H1 (cell line): ENCODE measurements at regions not wholly inside any gene's neighbourhood (a gene's known extent, or its start where the extent isn't known, plus 50 kb on each side); places are given as distances from the start of the nearest gene placed in this dataset.

Source experiments
- CTCF ChIA-PET: fragments of 300-600 bp; sonication (Branson Sonifier 250); formaldehyde crosslinking; loops from one replicate; lab custom pipeline; 2021; ENCODE audit not compliant: partially characterized antibody; lab: Charles Lee
- POLR2A ChIA-PET: fragments of 300-600 bp; sonication (Branson Sonifier 250); formaldehyde crosslinking; loops from one replicate; lab custom pipeline; 2021; ENCODE audit warnings: inconsistent platforms; ENCODE audit not compliant: partially characterized antibody; lab: Charles Lee
- DNase-seq, 2 experiments: peaks; one replicate each; pipeline versions ENCODE4 v3.0.0 to v3.0.0-alpha.2; 2010 to 2022; ENCODE audit warnings: low spot score in 2 of 2, low read depth in 1 of 2, mixed read lengths in 1 of 2
- FAIRE-seq: peaks from 2 replicates; lab custom pipeline; 2011; peaks lifted over from hg19 to GRCh38; lab: Jason Lieb, UNC
- H2AFZ ChIP-seq: 2 replicates; pipeline ENCODE4 v1.8.1; 2012; ENCODE audit warnings: low read length, inconsistent platforms
- H2AK5ac ChIP-seq: 2 replicates; pipeline ENCODE4 v1.6.1; 2013; ENCODE audit warnings: low read depth, low read length
- H2BK120ac ChIP-seq: replicated peaks from 2 replicates; pipeline ENCODE3; 2013; ENCODE audit warnings: low read depth, low read length, inconsistent platforms
- H2BK12ac ChIP-seq: 2 replicates; pipeline ENCODE4 v1.6.1; 2013; ENCODE audit warnings: low read depth, low read length
- H2BK15ac ChIP-seq: 2 replicates; pipeline ENCODE4 v1.6.1; 2013; ENCODE audit warnings: low read length
- H2BK20ac ChIP-seq: 2 replicates; pipeline ENCODE4 v1.6.1; 2013; ENCODE audit warnings: low read length
- H2BK5ac ChIP-seq: 2 replicates; pipeline ENCODE4 v1.6.1; 2013; ENCODE audit warnings: low read depth, low read length
- H3K14ac ChIP-seq: 2 replicates; pipeline ENCODE4 v1.6.1; 2013; ENCODE audit warnings: inconsistent platforms; ENCODE audit not compliant: insufficient read length
- H3K18ac ChIP-seq: 2 replicates; pipeline ENCODE4 v1.6.1; 2013; ENCODE audit warnings: low read length; ENCODE audit errors: extremely low read depth
- H3K23ac ChIP-seq: 2 replicates; pipeline ENCODE4 v1.6.1; 2013; ENCODE audit warnings: inconsistent platforms; ENCODE audit not compliant: insufficient read length
- H3K23me2 ChIP-seq: 2 replicates; pipeline ENCODE4 v1.6.1; 2013; ENCODE audit warnings: low read depth, low read length
- H3K27ac ChIP-seq: 2 replicates; pipeline ENCODE4 v1.6.1; 2011; ENCODE audit warnings: low read depth, low read length, inconsistent platforms
- H3K27me3 ChIP-seq, 4 experiments: replicated peaks in 1 of 4; 1 replicate in 1 of 4; 2 replicates in 3 of 4; pipeline versions ENCODE4 v1.6.1 to v1.8.1; 2011 to 2013; ENCODE audit warnings: low read length in 3 of 4, mild to moderate bottlenecking in 3 of 4, inconsistent platforms in 2 of 4, mixed read lengths in 2 of 4, moderate library complexity in 1 of 4; ENCODE audit not compliant: control insufficient read depth in 3 of 4, insufficient read depth in 3 of 4; ENCODE audit errors: extremely low read depth in 1 of 4
- H3K36me3 ChIP-seq, 4 experiments: 2 replicates each; pipeline versions ENCODE4 v1.6.1 to v1.8.1; 2011 to 2013; ENCODE audit warnings: mild to moderate bottlenecking in 4 of 4, low read length in 3 of 4, moderate library complexity in 2 of 4, control low read depth in 1 of 4, inconsistent platforms in 1 of 4; ENCODE audit not compliant: insufficient read depth in 4 of 4, control insufficient read depth in 2 of 4
- H3K4ac ChIP-seq: replicated peaks from 2 replicates; pipeline ENCODE3; 2013; ENCODE audit warnings: low read length, low read depth, mixed read lengths, inconsistent platforms; ENCODE audit not compliant: insufficient read length
- H3K4me1 ChIP-seq, 4 experiments: replicated peaks in 1 of 4; 1 replicate in 1 of 4; 2 replicates in 3 of 4; pipeline versions ENCODE4 v1.6.1 to v1.8.1; 2011 to 2013; ENCODE audit warnings: low read length in 3 of 4, inconsistent platforms in 2 of 4, mixed read lengths in 1 of 4; ENCODE audit not compliant: insufficient read depth in 4 of 4, control insufficient read depth in 3 of 4
- H3K4me2 ChIP-seq, 2 experiments: 2 replicates each; pipeline versions ENCODE4 v1.6.1 to v1.8.1; 2011 to 2013; ENCODE audit warnings: low read depth in 2 of 2, low read length in 2 of 2, control low read depth in 1 of 2, inconsistent platforms in 1 of 2, mild to moderate bottlenecking in 1 of 2; ENCODE audit not compliant: insufficient read depth in 1 of 2
- H3K4me3 ChIP-seq, 4 experiments: fragments of 200-600, 300-600 bp in 1 of 4; sonication (generic), shearing (Covaris generic), sonication (Bioruptor Twin) in 1 of 4; 2 replicates each; pipeline versions ENCODE4 v1.5.1 to v1.8.1; 2011 to 2016; ENCODE audit warnings: low read length in 4 of 4, low read depth in 3 of 4, control low read depth in 2 of 4, inconsistent platforms in 2 of 4, mild to moderate bottlenecking in 2 of 4, mixed read lengths in 1 of 4, moderate library complexity in 1 of 4; ENCODE audit not compliant: insufficient read depth in 2 of 4; ENCODE audit errors: extremely low read depth in 1 of 4
- H3K56ac ChIP-seq: replicated peaks from 2 replicates; pipeline ENCODE3; 2013; ENCODE audit warnings: low read depth, mild to moderate bottlenecking, mixed read lengths, low read length, inconsistent platforms; ENCODE audit not compliant: insufficient read length
- H3K79me1 ChIP-seq: 2 replicates; pipeline ENCODE4 v1.6.1; 2013; ENCODE audit warnings: low read depth, low read length, control low read depth
- H3K79me2 ChIP-seq, 2 experiments: 2 replicates each; pipeline versions ENCODE4 v1.6.1 to v1.8.1; 2012 to 2013; ENCODE audit warnings: low read length in 2 of 2, mild to moderate bottlenecking in 2 of 2, inconsistent platforms in 1 of 2; ENCODE audit not compliant: insufficient read depth in 2 of 2, control insufficient read depth in 1 of 2
- H3K9ac ChIP-seq, 4 experiments: replicated peaks in 1 of 4; 1 replicate in 1 of 4; 2 replicates in 3 of 4; pipeline versions ENCODE4 v1.6.1 to v1.8.1; 2011 to 2013; ENCODE audit warnings: low read depth in 3 of 4, low read length in 3 of 4, control low read depth in 2 of 4, mild to moderate bottlenecking in 2 of 4, moderate library complexity in 2 of 4, inconsistent platforms in 1 of 4; ENCODE audit errors: extremely low read depth in 1 of 4
- H3K9me3 ChIP-seq, 2 experiments: 2 replicates each; pipeline versions ENCODE4 v1.6.1 to v1.8.1; 2012 to 2013; ENCODE audit warnings: mild to moderate bottlenecking in 2 of 2, moderate library complexity in 2 of 2, control low read depth in 1 of 2, inconsistent platforms in 1 of 2, low read depth in 1 of 2, low read length in 1 of 2, mixed read lengths in 1 of 2; ENCODE audit not compliant: insufficient read depth in 2 of 2
- H4K20me1 ChIP-seq, 2 experiments: replicated peaks in 1 of 2; 2 replicates each; pipeline versions ENCODE3 to v1.8.1; 2011 to 2013; ENCODE audit warnings: inconsistent platforms in 2 of 2, low read length in 2 of 2, mild to moderate bottlenecking in 1 of 2; ENCODE audit not compliant: insufficient read depth in 2 of 2, control insufficient read depth in 1 of 2
- H4K5ac ChIP-seq: 2 replicates; pipeline ENCODE4 v1.6.1; 2013; ENCODE audit warnings: low read length, low read depth, mixed read lengths, inconsistent platforms; ENCODE audit not compliant: insufficient read length
- H4K8ac ChIP-seq: 2 replicates; pipeline ENCODE4 v1.8.0; 2013; ENCODE audit warnings: mild to moderate bottlenecking, moderate library complexity, low read length, inconsistent platforms; ENCODE audit not compliant: insufficient read depth; ENCODE audit errors: extremely low read depth
- H4K91ac ChIP-seq: replicated peaks from 2 replicates; pipeline ENCODE3; 2013; ENCODE audit warnings: low read length, mixed read lengths, inconsistent platforms; ENCODE audit not compliant: insufficient read length
- BRCA1 ChIP-seq: IDR thresholded peaks from 2 replicates; pipeline ENCODE4 v1.6.1; 2012; ENCODE audit warnings: low read depth, low read length, improper control_type of control experiment
- GTF2F1 ChIP-seq: IDR thresholded peaks from 2 replicates; pipeline ENCODE4 v1.6.1; 2012; ENCODE audit warnings: low read depth, low read length, improper control_type of control experiment, borderline replicate concordance
- HDAC6 ChIP-seq: IDR thresholded peaks from one replicate; pipeline ENCODE4 v1.7.1; 2012; ENCODE audit warnings: low read depth, mild to moderate bottlenecking, inconsistent platforms, low read length, moderate library complexity
- KDM1A ChIP-seq: fragments of 200-600, 300-600 bp; sonication (generic); IDR thresholded peaks from 2 replicates; pipeline ENCODE4 v1.7.1; 2016; ENCODE audit warnings: mild to moderate bottlenecking, low read length, borderline replicate concordance
- POLR2AphosphoS5 ChIP-seq: IDR thresholded peaks from 2 replicates; pipeline ENCODE4 v1.6.1; 2011; ENCODE audit warnings: low read depth, low read length
- SAP30 ChIP-seq: fragments of 300-600 bp; sonication (generic); IDR thresholded peaks from 2 replicates; pipeline ENCODE4 v1.7.1; 2012; ENCODE audit warnings: low read length, moderate library complexity, mild to moderate bottlenecking, inconsistent platforms; ENCODE audit not compliant: insufficient read depth, insufficient replicate concordance
- SIN3A ChIP-seq, 2 experiments: IDR thresholded peaks in 1 of 2; conservative IDR thresholded peaks in 1 of 2; 2 replicates each; pipeline ENCODE4 v1.6.1; 2011 to 2012; ENCODE audit warnings: low read length in 2 of 2, improper control_type of control experiment in 1 of 2, low read depth in 1 of 2, mild to moderate bottlenecking in 1 of 2
- SP4 ChIP-seq: IDR thresholded peaks from 2 replicates; pipeline ENCODE4 v1.6.1; 2012; ENCODE audit warnings: low read length, inconsistent platforms
- WGBS, 2 experiments: shearing (Covaris generic) in 1 of 2; methylation state at CpG; one replicate each; pipeline versions ENCODE4 v1.1.6 to v1.1.7; 2013 to 2015; ENCODE audit warnings: low lambda C conversion rate in 2 of 2, mixed read lengths in 2 of 2, inconsistent platforms in 1 of 2, low coverage in 1 of 2, missing lambda C conversion rate in 1 of 2; ENCODE audit not compliant: insufficient replicate concordance in 2 of 2, insufficient coverage in 1 of 2, insufficient read length in 1 of 2; ENCODE audit errors: extremely low coverage in 1 of 2, missing lambda C conversion rate in 1 of 2; 5-methylcytosine and 5-hydroxymethylcytosine counted together
- TF ChIP-seq, protein P1 (sequence below): IDR thresholded peaks from 2 replicates; pipeline ENCODE4 v1.6.1; 2012; ENCODE audit warnings: inconsistent platforms

- no peak overlapping the region for H3K18ac ChIP-seq
- ChIA-PET POLR2A (no interaction called here), CTCF (no interaction called here)
- H4K20me1 ChIP-seq: no peaks in the 10 kb centered on the region
- no peak overlapping the region for H2BK12ac ChIP-seq
- H3K9me3 ChIP-seq: no peaks in the 10 kb centered on the region
- no peak overlapping the region for H4K8ac ChIP-seq
- H2BK15ac ChIP-seq: no peak overlapping the region
- no peak overlapping the region for H3K4me2 ChIP-seq
- H3K9ac ChIP-seq: no peak overlapping the region
- no peak overlapping the region for H3K56ac ChIP-seq
- H3K79me2 ChIP-seq: no peaks in the 10 kb centered on the region
- no peak overlapping the region for H3K27ac ChIP-seq
- H3K23me2 ChIP-seq: no peaks in the 10 kb centered on the region
- H2AK5ac ChIP-seq: no peak overlapping the region
- H4K5ac ChIP-seq: no peak overlapping the region
- no peak overlapping the region for H2AFZ ChIP-seq
- no peak overlapping the region for H4K91ac ChIP-seq
- no peak overlapping the region for H3K23ac ChIP-seq
- no peak overlapping the region for H3K4ac ChIP-seq
- no peak overlapping the region for H3K4me3 ChIP-seq
- no peaks in the 10 kb centered on the region for H3K4me1 ChIP-seq
- 93% methylated on average over 3 of the region's 3 CpGs; no CpG with 5 or more reads in 1 of the 2 experiments for WGBS, 2 experiments
- H3K27me3 ChIP-seq: peaks cover 0 to 2% (median 0%) of the 10 kb centered on the region in 4 experiments; a peak in 1 of 7 replicates
- no peak overlapping the region for H2BK5ac ChIP-seq
- H2BK120ac ChIP-seq: no peak overlapping the region
- no peaks in the 10 kb centered on the region for H3K36me3 ChIP-seq
- FAIRE-seq (no peak), DNase-seq (no peak)
- H3K14ac ChIP-seq: no peak overlapping the region
- H3K79me1 ChIP-seq: no peaks in the 10 kb centered on the region
- no peak overlapping the region for H2BK20ac ChIP-seq
- TF ChIP-seq BRCA1: no peak
- TF ChIP-seq GTF2F1: no peak
- no peak for TF ChIP-seq HDAC6
- TF ChIP-seq, protein P1, sequence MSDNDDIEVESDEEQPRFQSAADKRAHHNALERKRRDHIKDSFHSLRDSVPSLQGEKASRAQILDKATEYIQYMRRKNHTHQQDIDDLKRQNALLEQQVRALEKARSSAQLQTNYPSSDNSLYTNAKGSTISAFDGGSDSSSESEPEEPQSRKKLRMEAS: no peak
- TF ChIP-seq POLR2AphosphoS5: no peak
- no peak for TF ChIP-seq SAP30
- no peak for TF ChIP-seq KDM1A
- TF ChIP-seq SIN3A (conservative IDR thresholded peaks at IDR 0.05 in 1 of 2, IDR thresholded peaks at IDR 0.05 in 1 of 2; ENCODE audit: low read depth in 1 of 2, low read length in 2 of 2): no peak
- TF ChIP-seq SP4: no peak
Observed at GRCh38 chr13:58919551-58919950, 1244.2 kb downstream of the DIAPH3 start.
